PC-9 (cell line): ENCODE measurements at regions not wholly inside any gene's neighbourhood (a gene's known extent, or its start where the extent isn't known, plus 50 kb on each side); places are given as distances from the start of the nearest gene placed in this dataset.

Experiments used
- EZH2 ChIP-seq: fragments of 200-600 bp; sonication (generic); IDR thresholded peaks from 2 replicates; pipeline ENCODE4 v1.8.0; 2017; ENCODE audit warnings: antibody characterized with exemption, low read depth
- TF ChIP-seq, protein P1 (sequence below): fragments of 200-600 bp; sonication (generic); conservative IDR thresholded peaks from 2 replicates; pipeline ENCODE4 v1.6.1; 2017; ENCODE audit warnings: mixed run types, antibody characterized with exemption, mild to moderate bottlenecking, moderate library complexity

DNA sequence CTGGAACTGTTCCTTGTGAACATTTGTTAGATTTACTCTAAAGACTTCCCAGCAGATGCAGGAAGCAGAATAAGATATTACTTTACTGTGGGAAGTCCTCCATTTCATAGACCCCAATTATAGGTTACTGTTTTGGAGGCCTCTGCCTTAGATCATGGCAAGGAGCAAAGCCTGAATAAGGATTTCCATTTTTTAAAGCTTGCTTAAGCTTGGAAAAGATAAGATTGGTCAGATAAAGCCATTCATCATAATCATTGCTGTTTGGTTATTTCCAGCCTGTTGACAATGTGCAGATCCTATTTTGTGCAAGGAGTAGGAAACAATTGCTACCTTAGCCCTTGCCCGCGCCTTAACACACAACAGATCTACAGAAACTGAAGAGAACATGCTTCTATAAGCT, 129.5 kb upstream of the ITGA1 start:
- no peak for TF ChIP-seq EZH2
- TF ChIP-seq, protein P1, sequence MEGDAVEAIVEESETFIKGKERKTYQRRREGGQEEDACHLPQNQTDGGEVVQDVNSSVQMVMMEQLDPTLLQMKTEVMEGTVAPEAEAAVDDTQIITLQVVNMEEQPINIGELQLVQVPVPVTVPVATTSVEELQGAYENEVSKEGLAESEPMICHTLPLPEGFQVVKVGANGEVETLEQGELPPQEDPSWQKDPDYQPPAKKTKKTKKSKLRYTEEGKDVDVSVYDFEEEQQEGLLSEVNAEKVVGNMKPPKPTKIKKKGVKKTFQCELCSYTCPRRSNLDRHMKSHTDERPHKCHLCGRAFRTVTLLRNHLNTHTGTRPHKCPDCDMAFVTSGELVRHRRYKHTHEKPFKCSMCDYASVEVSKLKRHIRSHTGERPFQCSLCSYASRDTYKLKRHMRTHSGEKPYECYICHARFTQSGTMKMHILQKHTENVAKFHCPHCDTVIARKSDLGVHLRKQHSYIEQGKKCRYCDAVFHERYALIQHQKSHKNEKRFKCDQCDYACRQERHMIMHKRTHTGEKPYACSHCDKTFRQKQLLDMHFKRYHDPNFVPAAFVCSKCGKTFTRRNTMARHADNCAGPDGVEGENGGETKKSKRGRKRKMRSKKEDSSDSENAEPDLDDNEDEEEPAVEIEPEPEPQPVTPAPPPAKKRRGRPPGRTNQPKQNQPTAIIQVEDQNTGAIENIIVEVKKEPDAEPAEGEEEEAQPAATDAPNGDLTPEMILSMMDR: no peak
